IMR-90 (cell line): ENCODE measurements at regions not wholly inside any gene's neighbourhood (a gene's known extent, or its start where the extent isn't known, plus 50 kb on each side); places are given as distances from the start of the nearest gene placed in this dataset.

ENCODE experiments used
- ATAC-seq: fragments of 200-7000 bp; cut with Tn5 transposase; 2 replicates; pipeline ENCODE4 v1.9.1; 2020; ENCODE audit warnings: low read depth, mild to moderate bottlenecking, moderate library complexity
- BruUV-seq: library from RNA; stranded (reverse); fragments of 400-500 nt; replicated peaks from 2 replicates; lab custom pipeline; 2021; lab: Mats Ljungman, UMichigan
- CTCF ChIA-PET: fragments of 300-600 bp; formaldehyde crosslinking; extraction: SDS; loops from one replicate; lab custom pipeline; 2021; ENCODE audit warnings: antibody characterized with exemption; lab: Yijun Ruan, JAX
- POLR2A ChIA-PET: fragments of 300-600 bp; sonication (Branson Sonifier 250); formaldehyde crosslinking; loops from one replicate; lab custom pipeline; 2022; ENCODE audit warnings: antibody characterized with exemption; ENCODE audit not compliant: unreplicated experiment; lab: Charles Lee
- DNase-seq: peaks from one replicate; pipeline ENCODE4 v3.0.0; 2013
- H2AFZ ChIP-seq: replicated peaks from 2 replicates; pipeline ENCODE3; 2013; ENCODE audit warnings: low read length, mild to moderate bottlenecking; ENCODE audit not compliant: poor library complexity
- H2AK5ac ChIP-seq: 2 replicates; pipeline ENCODE4 v1.6.1; 2013; ENCODE audit warnings: low read depth, low read length, inconsistent platforms
- H2AK9ac ChIP-seq: replicated peaks from 2 replicates; pipeline ENCODE3; 2013; ENCODE audit warnings: mild to moderate bottlenecking, low read depth, low read length, moderate library complexity; ENCODE audit not compliant: poor library complexity
- H2BK120ac ChIP-seq: 2 replicates; pipeline ENCODE4 v1.6.1; 2013; ENCODE audit warnings: low read depth, low read length, inconsistent platforms
- H2BK15ac ChIP-seq: 3 replicates; pipeline ENCODE4 v1.6.1; 2013; ENCODE audit warnings: low read depth, low read length, inconsistent platforms
- H2BK20ac ChIP-seq: 2 replicates; pipeline ENCODE4 v1.6.1; 2013; ENCODE audit warnings: low read depth, mild to moderate bottlenecking, inconsistent platforms, low read length, moderate library complexity
- H2BK5ac ChIP-seq: 2 replicates; pipeline ENCODE4 v1.6.1; 2013; ENCODE audit warnings: mild to moderate bottlenecking, low read depth, low read length, inconsistent platforms; ENCODE audit not compliant: poor library complexity, severe bottlenecking
- H3K14ac ChIP-seq: replicated peaks from 2 replicates; pipeline ENCODE4 v1.6.1; 2013; ENCODE audit warnings: low read depth, low read length, inconsistent platforms
- H3K18ac ChIP-seq: 2 replicates; pipeline ENCODE4 v1.6.1; 2013; ENCODE audit warnings: low read depth, low read length, control low read depth
- H3K23ac ChIP-seq: 2 replicates; pipeline ENCODE4 v1.6.1; 2013; ENCODE audit warnings: low read depth, low read length, inconsistent platforms
- H3K27ac ChIP-seq: 2 replicates; pipeline ENCODE4 v1.5.1; 2013; ENCODE audit warnings: mild to moderate bottlenecking, control low read depth, low read length; ENCODE audit not compliant: insufficient read depth
- H3K27me3 ChIP-seq: 2 replicates; pipeline ENCODE4 v1.6.1; 2013; ENCODE audit warnings: low read length; ENCODE audit not compliant: control insufficient read depth, insufficient read depth
- H3K36me3 ChIP-seq: 2 replicates; pipeline ENCODE4 v1.6.1; 2013; ENCODE audit warnings: low read length, mixed read lengths; ENCODE audit not compliant: control insufficient read depth, insufficient read depth
- H3K4ac ChIP-seq: 2 replicates; pipeline ENCODE4 v1.6.1; 2013; ENCODE audit warnings: low read depth, low read length, inconsistent platforms
- H3K4me1 ChIP-seq: 2 replicates; pipeline ENCODE4 v1.6.1; 2013; ENCODE audit warnings: low read length, mixed read lengths; ENCODE audit not compliant: control insufficient read depth, insufficient read depth
- H3K4me2 ChIP-seq: 2 replicates; pipeline ENCODE4 v1.6.1; 2013; ENCODE audit warnings: low read depth, mild to moderate bottlenecking, control low read depth, low read length, moderate library complexity
- H3K4me3 ChIP-seq: 2 replicates; pipeline ENCODE4 v1.5.1; 2013; ENCODE audit warnings: low read depth, mild to moderate bottlenecking, control low read depth, low read length, moderate library complexity; ENCODE audit not compliant: insufficient read depth
- H3K56ac ChIP-seq: 2 replicates; pipeline ENCODE4 v1.6.1; 2013; ENCODE audit warnings: low read length, inconsistent platforms; ENCODE audit not compliant: insufficient read depth; ENCODE audit errors: extremely low read depth
- H3K79me1 ChIP-seq, 2 experiments: 2 replicates each; pipeline ENCODE4 v1.6.1; 2013; ENCODE audit warnings: low read length in 2 of 2, inconsistent platforms in 1 of 2, low read depth in 1 of 2
- H3K9ac ChIP-seq: 2 replicates; pipeline ENCODE4 v1.6.1; 2013; ENCODE audit warnings: low read depth, low read length, control low read depth
- H3K9me1 ChIP-seq: 2 replicates; pipeline ENCODE4 v1.6.1; 2013; ENCODE audit warnings: low read length, inconsistent platforms; ENCODE audit not compliant: insufficient read depth
- H3K9me3 ChIP-seq: 2 replicates; pipeline ENCODE4 v1.6.1; 2013; ENCODE audit warnings: low read length; ENCODE audit not compliant: control insufficient read depth, insufficient read depth
- H4K20me1 ChIP-seq: 2 replicates; pipeline ENCODE4 v1.6.1; 2013; ENCODE audit warnings: low read length, inconsistent platforms; ENCODE audit not compliant: insufficient read depth
- H4K5ac ChIP-seq: 2 replicates; pipeline ENCODE4 v1.6.1; 2013; ENCODE audit warnings: mild to moderate bottlenecking, low read depth, low read length, control low read depth
- H4K8ac ChIP-seq, 2 experiments: 2 replicates each; pipeline ENCODE4 v1.6.1; 2013; ENCODE audit warnings: low read depth in 2 of 2, low read length in 2 of 2, control low read depth in 1 of 2, inconsistent platforms in 1 of 2
- H4K91ac ChIP-seq: 2 replicates; pipeline ENCODE4 v1.6.1; 2013; ENCODE audit warnings: low read depth, low read length, inconsistent platforms; ENCODE audit not compliant: insufficient read depth
- BHLHE40 ChIP-seq: fragments of 150-350 bp; IDR thresholded peaks from 2 replicates; pipeline ENCODE4 v1.6.1; 2016; ENCODE audit warnings: mild to moderate bottlenecking, low read depth, low read length
- CEBPB ChIP-seq: IDR thresholded peaks from 2 replicates; pipeline ENCODE4 v1.6.1; 2012; ENCODE audit warnings: low read depth, low read length, improper control_type of control experiment
- CHD1 ChIP-seq: IDR thresholded peaks from 2 replicates; pipeline ENCODE4 v1.6.1; 2012; ENCODE audit warnings: low read depth, low read length, improper control_type of control experiment
- FOS ChIP-seq: fragments of 150-350 bp; IDR thresholded peaks from 2 replicates; pipeline ENCODE4 v1.6.1; 2016; ENCODE audit warnings: low read depth, low read length
- MAFK ChIP-seq: IDR thresholded peaks from 2 replicates; pipeline ENCODE4 v1.6.1; 2012; ENCODE audit warnings: low read depth, low read length, improper control_type of control experiment
- MAZ ChIP-seq: IDR thresholded peaks from 2 replicates; pipeline ENCODE4 v1.6.1; 2012; ENCODE audit warnings: low read depth, mild to moderate bottlenecking, low read length, improper control_type of control experiment, moderate library complexity, borderline replicate concordance
- MXI1 ChIP-seq: IDR thresholded peaks from 2 replicates; pipeline ENCODE4 v1.6.1; 2012; ENCODE audit warnings: low read depth, mild to moderate bottlenecking, low read length, moderate library complexity, borderline replicate concordance
- NFE2L2 ChIP-seq: fragments of 150-350 bp; IDR thresholded peaks from 2 replicates; pipeline ENCODE4 v1.6.1; 2016; ENCODE audit warnings: low read depth, mild to moderate bottlenecking, low read length
- POLR2A ChIP-seq: IDR thresholded peaks from 2 replicates; pipeline ENCODE4 v1.6.1; 2012; ENCODE audit warnings: mild to moderate bottlenecking, low read depth, low read length
- RAD21 ChIP-seq: IDR thresholded peaks from 2 replicates; pipeline ENCODE4 v1.6.1; 2012; ENCODE audit warnings: low read length, improper control_type of control experiment
- RCOR1 ChIP-seq: IDR thresholded peaks from 2 replicates; pipeline ENCODE4 v1.6.1; 2012; ENCODE audit warnings: mild to moderate bottlenecking, low read length, improper control_type of control experiment; ENCODE audit not compliant: insufficient replicate concordance
- RFX5 ChIP-seq: IDR thresholded peaks from 2 replicates; pipeline ENCODE4 v1.8.0; 2012; ENCODE audit warnings: low read depth, mild to moderate bottlenecking, low read length, moderate library complexity
- SMC3 ChIP-seq: fragments of 150-350 bp; IDR thresholded peaks from 2 replicates; pipeline ENCODE4 v1.6.1; 2016; ENCODE audit warnings: low read depth, mild to moderate bottlenecking, antibody characterized with exemption, low read length, moderate library complexity
- USF2 ChIP-seq: fragments of 150-350 bp; IDR thresholded peaks from 2 replicates; pipeline ENCODE4 v1.6.1; 2017; ENCODE audit warnings: mild to moderate bottlenecking, antibody characterized with exemption, low read length, low read depth
- WGBS, 2 experiments: methylation state at CpG; one replicate each; pipeline versions ENCODE4 v1.1.5 to v1.1.7; 2013; ENCODE audit warnings: missing lambda C conversion rate in 2 of 2; ENCODE audit not compliant: insufficient read length in 1 of 2; ENCODE audit errors: extremely low coverage in 2 of 2; 5-methylcytosine and 5-hydroxymethylcytosine counted together
- dilution Hi-C: fragments of 300-500 bp; cut with HindIII; formaldehyde crosslinking; loops from one replicate; pipeline ENCODE4 v1.14.3; 2018; ENCODE audit warnings: low sequenced_read_pairs; ENCODE audit not compliant: unreplicated experiment
- in situ Hi-C: fragments of 300-500 bp; cut with MboI; formaldehyde crosslinking; loops from 3 replicates; pipeline ENCODE4 v1.14.3; 2019; ENCODE audit warnings: low sequenced_read_pairs, inconsistent platforms, mixed read lengths
- intact Hi-C: fragments of 100-400 bp; cut with micrococcal nuclease; formaldehyde crosslinking; loops from 2 replicates; pipeline ENCODE4 v1.10.0; 2022
- TF ChIP-seq, protein P1 (sequence below): conservative IDR thresholded peaks from 2 replicates; pipeline ENCODE4 v1.5.1; 2012; ENCODE audit warnings: mild to moderate bottlenecking, low read depth, low read length, improper control_type of control experiment
- TF ChIP-seq, protein P2 (sequence below): fragments of 150-350 bp; IDR thresholded peaks from 2 replicates; pipeline ENCODE4 v1.6.1; 2016; ENCODE audit warnings: low read depth, mild to moderate bottlenecking, low read length, moderate library complexity, borderline replicate concordance

DNA sequence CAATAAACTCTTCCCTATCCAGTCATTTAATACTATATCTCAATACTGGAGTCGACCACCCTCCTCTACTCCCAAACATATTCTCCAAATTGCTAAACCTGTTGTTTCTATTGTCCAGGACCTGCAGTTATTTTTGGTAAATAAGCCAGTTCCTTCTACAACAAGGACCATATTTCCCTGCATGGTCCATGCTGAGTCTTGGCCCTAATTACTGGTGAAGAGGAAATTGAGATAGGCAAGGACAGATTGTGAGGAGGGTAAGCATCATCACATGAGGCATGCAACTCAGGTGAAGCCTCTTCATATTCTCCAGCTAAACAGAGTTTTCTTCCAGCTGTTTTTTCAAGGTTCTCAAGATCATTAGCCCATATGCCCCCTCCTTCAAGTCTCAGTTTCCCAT, 1193.6 kb downstream of the RAPGEF2 start:
- no peaks in the 10 kb centered on the region for H3K27me3 ChIP-seq
- H3K18ac ChIP-seq, result no peak overlapping the region
- H4K8ac ChIP-seq, result no peak overlapping the region
- no peak for TF ChIP-seq MXI1
- TF ChIP-seq MAZ, result no peak
- TF ChIP-seq RAD21, result no peak
- TF ChIP-seq RCOR1, result no peak
- TF ChIP-seq RFX5, result no peak
- no peak for TF ChIP-seq FOS
- TF ChIP-seq CEBPB, result no peak
- no peak for TF ChIP-seq NFE2L2
- no peak for TF ChIP-seq SMC3
- TF ChIP-seq CHD1, result no peak
- TF ChIP-seq, protein P1, sequence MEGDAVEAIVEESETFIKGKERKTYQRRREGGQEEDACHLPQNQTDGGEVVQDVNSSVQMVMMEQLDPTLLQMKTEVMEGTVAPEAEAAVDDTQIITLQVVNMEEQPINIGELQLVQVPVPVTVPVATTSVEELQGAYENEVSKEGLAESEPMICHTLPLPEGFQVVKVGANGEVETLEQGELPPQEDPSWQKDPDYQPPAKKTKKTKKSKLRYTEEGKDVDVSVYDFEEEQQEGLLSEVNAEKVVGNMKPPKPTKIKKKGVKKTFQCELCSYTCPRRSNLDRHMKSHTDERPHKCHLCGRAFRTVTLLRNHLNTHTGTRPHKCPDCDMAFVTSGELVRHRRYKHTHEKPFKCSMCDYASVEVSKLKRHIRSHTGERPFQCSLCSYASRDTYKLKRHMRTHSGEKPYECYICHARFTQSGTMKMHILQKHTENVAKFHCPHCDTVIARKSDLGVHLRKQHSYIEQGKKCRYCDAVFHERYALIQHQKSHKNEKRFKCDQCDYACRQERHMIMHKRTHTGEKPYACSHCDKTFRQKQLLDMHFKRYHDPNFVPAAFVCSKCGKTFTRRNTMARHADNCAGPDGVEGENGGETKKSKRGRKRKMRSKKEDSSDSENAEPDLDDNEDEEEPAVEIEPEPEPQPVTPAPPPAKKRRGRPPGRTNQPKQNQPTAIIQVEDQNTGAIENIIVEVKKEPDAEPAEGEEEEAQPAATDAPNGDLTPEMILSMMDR, result no peak
- no peak for TF ChIP-seq BHLHE40
- no peak for TF ChIP-seq MAFK
- TF ChIP-seq USF2, result no peak
- no peak for TF ChIP-seq POLR2A
- TF ChIP-seq, protein P2, sequence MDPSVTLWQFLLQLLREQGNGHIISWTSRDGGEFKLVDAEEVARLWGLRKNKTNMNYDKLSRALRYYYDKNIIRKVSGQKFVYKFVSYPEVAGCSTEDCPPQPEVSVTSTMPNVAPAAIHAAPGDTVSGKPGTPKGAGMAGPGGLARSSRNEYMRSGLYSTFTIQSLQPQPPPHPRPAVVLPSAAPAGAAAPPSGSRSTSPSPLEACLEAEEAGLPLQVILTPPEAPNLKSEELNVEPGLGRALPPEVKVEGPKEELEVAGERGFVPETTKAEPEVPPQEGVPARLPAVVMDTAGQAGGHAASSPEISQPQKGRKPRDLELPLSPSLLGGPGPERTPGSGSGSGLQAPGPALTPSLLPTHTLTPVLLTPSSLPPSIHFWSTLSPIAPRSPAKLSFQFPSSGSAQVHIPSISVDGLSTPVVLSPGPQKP, result no peak
- H3K9ac ChIP-seq, result no peak overlapping the region
- no peaks in the 10 kb centered on the region for H3K9me1 ChIP-seq
- no peaks in the 10 kb centered on the region for H4K20me1 ChIP-seq
- whole genome bisulfite sequencing, 2 experiments, result no CpG with 5 or more reads among the region's 1 CpG
- H4K5ac ChIP-seq, result no peak overlapping the region
- no peak overlapping the region for H3K56ac ChIP-seq
- no peak overlapping the region for H3K4ac ChIP-seq
- BruUV-seq, result no TSS peak
- dilution Hi-C loops, result no loop called here
- intact Hi-C loops, result no loop called here
- H2BK20ac ChIP-seq, result no peak overlapping the region
- H2AFZ ChIP-seq, result no peak overlapping the region
- no peak overlapping the region for H2BK15ac ChIP-seq
- H3K4me2 ChIP-seq, result no peak overlapping the region
- H2BK5ac ChIP-seq, result no peak overlapping the region
- no peak overlapping the region for H2AK9ac ChIP-seq
- no peak overlapping the region for H3K23ac ChIP-seq
- in situ Hi-C loops, result no loop called here
- no peak overlapping the region for H3K4me3 ChIP-seq
- no peak overlapping the region for H4K91ac ChIP-seq
- DNase-seq (no peak), ATAC-seq (no peak)
- H3K27ac ChIP-seq, result no peak overlapping the region
- no peaks in the 10 kb centered on the region for H3K36me3 ChIP-seq
- CTCF ChIA-PET, result no interaction called here
- no peak overlapping the region for H3K14ac ChIP-seq
- POLR2A ChIA-PET, result no interaction called here
- H3K9me3 ChIP-seq, result peaks cover 3% of the 10 kb centered on the region; the same call in 1 of the 2 replicates
- H3K4me1 ChIP-seq, result no peaks in the 10 kb centered on the region
- no peaks in the 10 kb centered on the region for H3K79me1 ChIP-seq
- H2AK5ac ChIP-seq, result no peak overlapping the region
- no peak overlapping the region for H2BK120ac ChIP-seq
